GM12874 (cell line): ENCODE measurements at regions not wholly inside any gene's neighbourhood (a gene's known extent, or its start where the extent isn't known, plus 50 kb on each side); places are given as distances from the start of the nearest gene placed in this dataset.

ENCODE experiments used
- TF ChIP-seq, protein P1 (sequence below): IDR thresholded peaks from 2 replicates; pipeline ENCODE4 v1.5.1; 2011; ENCODE audit warnings: low read depth, mild to moderate bottlenecking, control low read depth, low read length, moderate library complexity; ENCODE audit not compliant: insufficient read depth

DNA sequence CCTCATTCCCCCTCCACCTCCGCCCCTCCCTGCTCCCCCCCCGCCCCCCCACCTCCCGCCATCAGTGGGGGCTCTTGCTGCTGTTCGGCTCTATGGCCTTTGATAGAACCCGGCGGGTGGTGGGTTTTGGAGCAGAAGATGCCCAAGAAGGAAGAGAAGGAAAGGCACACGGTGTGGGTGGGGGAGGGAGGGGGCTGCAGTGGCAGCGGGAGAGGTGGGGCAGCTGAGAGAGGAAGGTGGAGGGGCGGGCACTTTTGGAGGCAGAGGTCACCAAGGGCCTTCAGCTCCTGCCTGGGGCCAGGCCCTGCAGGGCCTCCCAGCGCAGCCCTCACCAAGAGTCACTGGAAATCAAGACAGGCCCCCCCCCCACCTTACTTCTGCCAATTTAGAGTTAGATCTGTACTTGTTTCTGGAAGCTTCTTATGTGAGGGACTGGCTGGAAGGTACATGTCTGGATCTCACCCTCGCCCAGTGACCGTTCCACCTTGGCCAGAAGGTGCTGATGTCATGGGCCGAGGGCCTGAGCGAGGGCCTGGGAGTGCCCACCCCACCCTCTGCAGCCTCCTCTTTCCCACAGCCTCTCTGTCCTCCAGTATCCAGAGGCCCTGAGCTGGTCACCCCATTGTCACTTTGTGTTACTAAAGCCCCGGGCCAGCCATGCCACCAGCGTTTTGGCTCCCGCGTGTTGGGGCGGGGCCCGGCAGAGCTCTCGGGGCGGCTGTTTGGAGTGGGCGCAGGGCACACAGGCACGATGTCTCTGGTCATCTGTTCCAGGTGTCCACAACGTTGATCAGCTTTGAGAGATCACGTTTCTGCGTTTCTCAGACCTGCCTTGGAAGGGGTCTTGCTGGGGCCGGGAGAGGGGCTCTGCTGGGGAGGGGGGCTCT, 153.9 kb downstream of the KIF26A start:
- TF ChIP-seq, protein P1, sequence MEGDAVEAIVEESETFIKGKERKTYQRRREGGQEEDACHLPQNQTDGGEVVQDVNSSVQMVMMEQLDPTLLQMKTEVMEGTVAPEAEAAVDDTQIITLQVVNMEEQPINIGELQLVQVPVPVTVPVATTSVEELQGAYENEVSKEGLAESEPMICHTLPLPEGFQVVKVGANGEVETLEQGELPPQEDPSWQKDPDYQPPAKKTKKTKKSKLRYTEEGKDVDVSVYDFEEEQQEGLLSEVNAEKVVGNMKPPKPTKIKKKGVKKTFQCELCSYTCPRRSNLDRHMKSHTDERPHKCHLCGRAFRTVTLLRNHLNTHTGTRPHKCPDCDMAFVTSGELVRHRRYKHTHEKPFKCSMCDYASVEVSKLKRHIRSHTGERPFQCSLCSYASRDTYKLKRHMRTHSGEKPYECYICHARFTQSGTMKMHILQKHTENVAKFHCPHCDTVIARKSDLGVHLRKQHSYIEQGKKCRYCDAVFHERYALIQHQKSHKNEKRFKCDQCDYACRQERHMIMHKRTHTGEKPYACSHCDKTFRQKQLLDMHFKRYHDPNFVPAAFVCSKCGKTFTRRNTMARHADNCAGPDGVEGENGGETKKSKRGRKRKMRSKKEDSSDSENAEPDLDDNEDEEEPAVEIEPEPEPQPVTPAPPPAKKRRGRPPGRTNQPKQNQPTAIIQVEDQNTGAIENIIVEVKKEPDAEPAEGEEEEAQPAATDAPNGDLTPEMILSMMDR, result no peak

DNA sequence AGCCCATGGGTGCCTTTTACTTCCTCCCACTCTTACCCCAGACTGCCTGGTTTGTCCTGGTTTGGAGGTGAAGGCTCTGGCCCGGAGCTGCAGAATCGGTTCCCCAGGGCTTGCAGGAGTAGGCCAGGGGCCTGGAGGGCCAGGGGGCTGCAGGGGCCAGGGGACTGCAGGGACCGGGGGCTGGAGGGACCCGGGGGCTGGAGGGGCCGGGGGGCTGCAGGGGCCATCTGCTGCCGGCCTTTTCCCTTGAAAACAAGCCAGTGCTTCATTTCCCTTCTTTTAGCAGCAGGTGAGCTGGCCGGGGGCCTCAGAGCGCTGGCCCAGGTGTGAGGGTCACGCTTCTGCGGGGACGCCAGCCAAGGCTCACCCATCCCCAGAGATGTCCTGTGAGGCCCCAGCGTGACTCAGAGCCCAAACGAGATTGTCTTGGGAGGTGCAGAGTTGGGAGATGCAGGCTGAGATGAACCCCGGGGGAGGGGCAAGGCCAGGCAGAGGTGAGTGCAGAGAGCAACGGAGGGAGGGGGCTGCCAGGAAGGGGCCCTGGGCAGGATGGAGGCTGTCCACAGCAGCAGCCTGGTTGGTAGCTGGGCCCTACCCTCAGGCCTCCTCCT, 154.9 kb downstream of the KIF26A start:
- TF ChIP-seq, protein P1, result no peak

DNA sequence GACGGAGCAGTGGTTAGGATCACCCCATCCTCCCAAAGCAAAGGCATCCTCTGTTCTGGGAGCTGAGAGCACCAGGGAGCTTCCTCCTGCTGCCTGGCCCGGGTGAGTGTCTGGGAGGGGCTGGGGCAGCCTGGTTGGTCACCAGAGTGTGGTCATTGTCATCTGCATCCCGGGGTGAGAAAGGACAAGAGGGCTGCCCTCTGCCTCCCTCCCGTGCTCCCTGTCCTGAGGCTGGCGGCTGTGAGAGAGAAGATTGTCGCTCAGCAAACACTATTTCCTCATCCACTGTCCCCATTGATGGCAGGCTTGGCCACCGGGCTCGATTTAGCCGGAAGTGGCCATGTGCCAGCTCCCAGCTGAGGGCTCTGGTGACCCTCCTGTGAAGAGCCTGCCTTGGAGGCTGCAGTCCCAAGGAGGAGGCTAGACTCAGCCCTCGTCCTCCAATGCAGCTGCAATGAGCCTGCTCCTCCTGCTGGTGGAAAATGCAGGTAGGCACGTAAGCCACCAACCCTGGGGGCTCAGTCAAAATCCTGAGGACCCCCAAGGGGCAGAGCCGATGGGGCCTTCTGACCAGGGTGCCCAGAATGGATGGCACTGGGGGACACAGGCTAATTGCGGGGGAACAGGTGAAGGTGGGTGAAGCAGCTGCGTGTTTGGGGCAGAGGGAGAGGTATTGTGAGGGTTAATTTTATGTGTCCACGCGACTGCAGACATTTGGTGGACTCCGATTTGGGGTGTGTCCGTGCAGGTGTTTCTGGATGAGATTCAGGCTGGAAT, 155.7 kb downstream of the KIF26A start:
- TF ChIP-seq, protein P1, result no peak

DNA sequence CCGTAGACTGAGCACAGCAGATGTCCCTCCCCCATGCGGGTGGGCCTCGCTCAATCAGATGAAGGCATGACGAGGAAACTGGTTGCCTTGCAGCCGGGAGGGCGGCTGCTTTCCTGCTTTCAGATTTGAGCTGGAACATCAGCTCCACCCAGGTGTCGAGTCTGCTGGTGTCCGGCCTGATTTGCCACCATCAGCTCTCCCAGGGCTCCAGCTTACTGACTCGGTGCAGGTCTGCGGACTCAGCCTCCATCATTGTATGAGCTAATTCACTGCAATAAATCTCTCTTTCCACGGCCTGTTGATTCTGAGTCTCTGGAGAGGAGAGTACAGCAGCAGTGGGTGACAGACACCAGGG, 156.2 kb downstream of the KIF26A start:
- TF ChIP-seq, protein P1, result no peak

DNA sequence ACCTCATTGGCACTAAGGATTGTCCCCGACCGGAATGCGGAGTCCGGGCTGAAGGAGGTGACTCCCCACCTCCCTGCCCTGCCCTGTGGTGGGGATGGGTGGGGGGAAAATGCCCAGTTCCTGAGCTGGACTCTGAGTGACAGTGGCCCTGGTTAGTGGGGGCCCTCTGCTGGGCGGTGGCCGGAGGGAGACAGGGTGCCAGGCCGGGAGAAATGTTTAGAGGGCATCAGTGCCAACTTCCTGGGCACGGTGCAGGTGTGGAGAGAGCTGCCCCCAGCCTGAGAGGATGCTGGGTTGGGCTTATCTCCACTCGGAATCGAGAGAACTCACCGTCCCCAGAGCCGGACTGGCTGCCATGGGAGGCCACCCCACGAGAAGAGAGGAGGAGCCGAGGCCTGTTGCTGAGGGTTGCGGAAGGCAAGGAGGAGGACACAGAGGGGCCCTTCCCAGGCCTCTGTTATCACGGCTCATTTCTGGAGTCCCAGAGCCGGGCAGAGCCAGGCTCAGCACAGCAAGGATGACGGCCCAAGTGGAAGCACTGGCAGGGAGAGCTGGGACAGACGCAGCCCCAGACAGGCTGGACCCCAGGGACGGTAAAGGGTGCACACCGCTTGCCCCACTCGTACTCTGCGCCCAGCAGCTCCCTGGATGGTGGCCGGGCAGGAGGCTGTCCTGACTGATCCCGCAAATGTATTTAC, 156.7 kb downstream of the KIF26A start:
- TF ChIP-seq, protein P1, result no peak

DNA sequence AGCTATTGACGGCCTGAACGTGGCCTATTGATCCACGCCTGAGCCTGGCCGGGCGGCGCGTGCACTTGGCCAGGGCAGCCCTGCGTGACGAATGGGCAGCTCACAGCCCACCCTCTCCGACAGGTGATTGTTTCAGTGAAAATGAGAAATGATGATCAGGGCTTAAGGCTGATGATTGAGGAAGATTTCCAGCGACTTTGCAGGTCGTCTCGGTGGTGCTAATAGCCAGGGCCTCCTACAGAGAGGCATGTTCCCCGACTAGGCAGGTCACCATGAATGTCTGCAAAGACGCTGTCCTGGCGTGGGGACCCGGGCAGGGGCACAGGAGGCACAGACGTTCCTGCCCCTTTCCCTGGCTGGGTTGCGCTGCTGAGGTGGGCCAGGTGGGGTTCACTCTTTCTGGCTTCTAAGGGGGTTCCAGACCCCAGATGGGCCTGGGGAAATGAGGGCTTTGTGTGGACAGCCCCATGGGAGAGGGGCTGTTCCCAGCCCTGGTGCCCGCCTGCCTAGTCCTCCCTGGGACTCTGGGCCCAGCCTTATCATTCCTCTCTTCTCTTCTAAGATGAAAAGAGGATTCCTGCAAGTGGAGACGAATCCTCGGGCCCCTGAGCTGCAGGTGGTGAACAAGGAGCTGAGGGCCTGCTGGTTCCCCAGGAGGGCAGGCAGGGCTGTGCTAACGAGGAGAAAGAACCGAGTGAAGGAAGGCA, 157.4 kb downstream of the KIF26A start:
- TF ChIP-seq, protein P1, result no peak
